Activated T-cell treated with anti-CD3 and anti-CD28 coated beads, Interleukin-2, amount 50 U/mL, for 4 hours (primary cell): ENCODE measurements at regions not wholly inside any gene's neighbourhood (a gene's known extent, or its start where the extent isn't known, plus 50 kb on each side); places are given as distances from the start of the nearest gene placed in this dataset.
"Not testable (repeated sequence)": the region's sequence is repeated elsewhere in the genome, so short reads cannot be mapped to it uniquely, and the experiment has no call there.

Source experiments
- ATAC-seq, 2 donors: fragments of 200-7000 bp; cut with Tn5 transposase; one replicate each; pipeline ENCODE4 v1.10.0; 2021
- DNase-seq: peaks from one replicate; pipeline ENCODE4 v3.0.0-alpha.2; 2020
- H3K27me3 Mint-ChIP-seq: one replicate; pipeline ENCODE4 v1.8.0; 2021; ENCODE audit warnings: low read depth, mixed read lengths
- H3K36me3 Mint-ChIP-seq: one replicate; pipeline ENCODE4 v1.8.0; 2022; ENCODE audit warnings: mixed read lengths; ENCODE audit not compliant: insufficient read depth
- H3K4me1 Mint-ChIP-seq: one replicate; pipeline ENCODE4 v1.8.0; 2021; ENCODE audit warnings: low read depth, mixed read lengths
- H3K4me3 Mint-ChIP-seq: one replicate; pipeline ENCODE4 v1.8.0; 2021; ENCODE audit warnings: mild to moderate bottlenecking, moderate library complexity, mixed read lengths
- H3K9me3 Mint-ChIP-seq: one replicate; pipeline ENCODE4 v1.8.0; 2021; ENCODE audit warnings: mixed read lengths

DNA sequence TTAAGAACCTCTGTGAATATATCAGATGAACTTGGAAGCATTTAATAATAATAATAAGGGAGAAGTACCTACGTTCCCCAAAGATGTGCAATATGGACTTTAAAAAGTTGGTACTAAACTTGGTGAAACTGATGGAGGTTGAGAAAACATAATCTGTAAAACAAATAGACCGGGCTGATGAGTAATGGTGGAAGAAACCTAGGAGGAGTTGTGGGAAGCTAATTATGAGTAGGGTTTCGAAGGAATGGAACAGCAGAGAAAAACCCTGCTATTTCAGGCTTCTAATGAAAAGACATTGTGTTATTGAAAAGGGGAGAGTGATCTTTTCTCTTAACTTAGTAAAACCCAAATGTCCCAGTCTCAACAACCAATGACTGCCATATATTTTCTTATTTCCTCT is 229.3 kb downstream of the PCSK1 start:
- H3K4me1 Mint-ChIP-seq = no peaks in the 10 kb centered on the region
- H3K36me3 Mint-ChIP-seq = no peaks in the 10 kb centered on the region
- no peak for ATAC-seq
- peaks cover 8% of the 10 kb centered on the region for H3K27me3 Mint-ChIP-seq
- DNase-seq = no peak
- peaks cover 22% of the 10 kb centered on the region for H3K9me3 Mint-ChIP-seq
- H3K4me3 Mint-ChIP-seq = no peak overlapping the region

DNA sequence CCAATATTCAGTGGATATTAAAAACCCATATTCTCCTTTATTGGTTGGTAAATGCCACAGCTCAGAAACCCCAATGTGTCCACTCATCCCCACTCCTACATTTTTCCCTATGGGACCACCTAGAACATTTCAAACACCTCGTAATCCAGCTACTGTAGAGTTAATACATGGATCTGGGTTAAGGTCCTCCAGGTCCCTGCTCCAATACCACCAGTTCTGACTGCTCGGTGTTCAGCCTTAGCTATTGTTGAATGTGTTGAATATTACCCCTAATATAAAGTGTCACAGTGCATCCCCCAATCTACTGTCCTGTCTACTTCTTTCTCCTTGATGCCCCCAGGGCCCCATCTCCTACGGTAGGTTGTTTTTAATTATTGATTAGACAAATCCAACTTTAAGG is 231.5 kb downstream of the PCSK1 start:
- ATAC-seq (no peak), DNase-seq (no peak)
- no peaks in the 10 kb centered on the region for H3K4me1 Mint-ChIP-seq
- H3K36me3 Mint-ChIP-seq = no peaks in the 10 kb centered on the region
- H3K27me3 Mint-ChIP-seq = peaks cover 13% of the 10 kb centered on the region
- no peak overlapping the region for H3K4me3 Mint-ChIP-seq
- no peaks in the 10 kb centered on the region for H3K9me3 Mint-ChIP-seq

DNA sequence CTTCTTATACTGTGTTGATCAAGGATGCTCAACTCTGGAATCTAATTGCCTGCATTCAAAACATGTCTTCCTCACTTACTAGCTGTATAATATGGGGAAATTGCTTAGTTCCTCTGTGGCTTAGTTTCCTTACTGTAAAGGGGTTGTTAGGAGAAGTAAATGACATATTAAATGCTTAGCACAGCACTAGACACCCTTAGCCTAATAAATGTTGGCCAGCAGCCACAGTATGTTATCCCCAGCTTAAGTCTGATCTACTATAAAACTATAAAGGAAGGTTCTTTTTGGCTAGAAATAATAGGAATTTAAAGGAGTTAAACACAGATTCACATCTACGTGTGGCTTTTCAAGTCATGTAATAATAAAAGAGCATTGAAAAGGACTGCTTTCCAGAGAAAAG is 232.4 kb downstream of the PCSK1 start:
- no peak for DNase-seq

DNA sequence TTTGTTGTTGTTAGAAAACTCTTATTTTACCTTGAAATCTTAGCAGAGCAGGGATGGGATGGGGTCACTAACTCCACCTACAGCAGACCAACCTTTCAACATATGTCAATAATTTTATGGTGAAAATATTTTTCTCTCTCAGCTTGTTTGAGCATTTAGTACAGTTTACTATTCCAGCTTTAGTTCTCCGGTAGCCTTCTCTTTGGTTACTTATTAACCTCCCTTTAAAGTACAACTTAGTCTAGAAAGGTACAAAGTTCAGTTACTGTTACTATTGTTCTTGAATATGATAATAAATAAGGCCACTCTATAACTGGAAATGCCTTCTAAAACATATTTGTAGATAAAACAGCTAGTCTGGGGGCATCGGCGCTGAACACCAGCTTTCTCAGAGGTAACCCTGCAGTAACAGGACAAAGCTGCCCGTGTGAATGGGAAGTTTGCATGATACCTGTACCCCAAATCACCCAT is 233.3 kb downstream of the PCSK1 start:
- no peak overlapping the region for H3K4me3 Mint-ChIP-seq
- H3K27me3 Mint-ChIP-seq = peaks cover 8% of the 10 kb centered on the region
- no peaks in the 10 kb centered on the region for H3K4me1 Mint-ChIP-seq
- H3K36me3 Mint-ChIP-seq = no peaks in the 10 kb centered on the region
- H3K9me3 Mint-ChIP-seq = no peaks in the 10 kb centered on the region
- ATAC-seq = no peak
- no peak for DNase-seq

More for the DNA sequence above, 232.4 kb downstream of the PCSK1 start:
- Mint-ChIP-seq H3K36me3 (no peaks in the 10 kb centered on the region), H3K4me1 (no peaks in the 10 kb centered on the region), H3K4me3 (no peak overlapping the region), H3K27me3 (peaks cover 9% of the 10 kb centered on the region), H3K9me3 (no peaks in the 10 kb centered on the region)
- no peak for ATAC-seq

DNA sequence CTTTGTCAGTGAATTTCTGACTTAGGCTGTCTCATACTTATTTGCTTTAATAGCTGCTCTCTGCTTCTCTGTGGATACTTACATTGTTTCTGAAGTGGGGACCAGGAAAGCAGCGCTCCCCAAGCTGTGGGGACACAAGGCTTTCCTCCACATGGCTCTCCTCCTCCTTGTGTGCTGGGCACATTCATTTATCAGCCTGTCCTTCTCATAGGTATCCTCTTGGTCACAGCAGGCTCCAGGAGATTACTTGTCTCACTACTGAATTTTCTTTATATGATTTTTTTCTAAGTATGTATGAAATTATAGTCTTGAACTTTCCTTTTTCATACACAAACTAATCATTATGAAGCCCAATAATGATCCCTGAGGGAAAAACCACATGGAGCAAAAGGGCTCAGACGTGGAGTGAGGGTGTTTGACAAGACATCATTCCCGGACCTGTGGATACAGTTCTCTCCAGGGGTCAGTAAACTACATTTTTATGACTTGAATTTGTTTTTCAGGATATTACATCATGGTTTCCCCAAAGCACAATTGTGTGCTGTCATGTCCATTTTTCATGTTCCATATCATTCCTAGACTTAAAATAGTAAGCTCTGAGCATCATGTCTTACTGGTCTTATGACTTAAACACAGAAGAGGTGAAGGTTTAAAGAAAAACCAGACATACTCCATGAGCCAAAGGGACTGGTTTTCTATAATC is 234.5 kb downstream of the PCSK1 start:
- no peak for ATAC-seq
- DNase-seq = no peak
- H3K9me3 Mint-ChIP-seq = no peaks in the 10 kb centered on the region
- no peaks in the 10 kb centered on the region for H3K4me1 Mint-ChIP-seq
- no peaks in the 10 kb centered on the region for H3K36me3 Mint-ChIP-seq
- H3K4me3 Mint-ChIP-seq = no peak overlapping the region
- peaks cover 11% of the 10 kb centered on the region for H3K27me3 Mint-ChIP-seq

DNA sequence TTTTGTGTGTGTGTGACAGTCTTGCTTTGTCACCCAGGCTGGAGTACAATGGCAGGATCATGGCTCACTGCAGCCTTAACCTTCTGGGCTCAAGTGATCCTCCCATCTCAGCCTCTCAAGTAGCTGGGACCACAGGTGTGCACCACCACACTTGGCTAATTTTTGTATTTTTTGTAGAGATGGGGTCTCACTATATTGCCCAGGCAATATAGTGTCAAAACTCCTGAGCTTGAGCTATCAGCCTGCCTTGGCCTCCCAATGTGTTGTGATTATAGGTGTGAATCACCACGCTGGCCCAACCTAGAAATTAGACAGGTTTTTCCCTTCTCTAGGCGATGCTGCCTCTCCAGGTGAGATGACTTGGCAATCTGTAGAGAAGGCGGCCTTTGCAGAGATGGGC is 235.3 kb downstream of the PCSK1 start:
- not testable (repeated sequence) for H3K36me3 Mint-ChIP-seq, H3K4me3 Mint-ChIP-seq, H3K9me3 Mint-ChIP-seq, DNase-seq, H3K4me1 Mint-ChIP-seq, ATAC-seq
- peaks cover 13% of the 10 kb centered on the region for H3K27me3 Mint-ChIP-seq

DNA sequence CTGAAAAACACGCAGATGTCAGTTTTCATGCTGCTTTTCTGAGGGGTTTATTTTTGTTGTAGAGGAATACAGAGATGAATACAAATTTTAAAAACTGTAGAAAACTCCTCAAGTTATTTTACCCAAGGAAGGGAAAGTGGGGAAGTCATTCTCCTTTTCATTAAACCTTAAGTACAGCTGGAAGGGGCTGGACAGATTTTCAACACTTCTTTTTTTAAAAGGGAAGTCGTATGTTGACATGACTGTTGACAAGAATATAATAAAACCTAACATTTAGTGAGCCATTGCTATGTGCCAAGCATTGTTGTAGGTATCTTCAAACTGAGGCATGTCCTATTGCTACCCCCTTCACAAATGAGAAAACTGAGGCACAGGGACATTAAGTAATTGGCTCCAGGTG is 235.7 kb upstream of the ELL2 start:
- no peaks in the 10 kb centered on the region for H3K9me3 Mint-ChIP-seq
- ATAC-seq (no peak), DNase-seq (no peak)
- no peaks in the 10 kb centered on the region for H3K4me1 Mint-ChIP-seq
- no peak overlapping the region for H3K4me3 Mint-ChIP-seq
- peaks cover 11% of the 10 kb centered on the region for H3K27me3 Mint-ChIP-seq
- no peaks in the 10 kb centered on the region for H3K36me3 Mint-ChIP-seq

DNA sequence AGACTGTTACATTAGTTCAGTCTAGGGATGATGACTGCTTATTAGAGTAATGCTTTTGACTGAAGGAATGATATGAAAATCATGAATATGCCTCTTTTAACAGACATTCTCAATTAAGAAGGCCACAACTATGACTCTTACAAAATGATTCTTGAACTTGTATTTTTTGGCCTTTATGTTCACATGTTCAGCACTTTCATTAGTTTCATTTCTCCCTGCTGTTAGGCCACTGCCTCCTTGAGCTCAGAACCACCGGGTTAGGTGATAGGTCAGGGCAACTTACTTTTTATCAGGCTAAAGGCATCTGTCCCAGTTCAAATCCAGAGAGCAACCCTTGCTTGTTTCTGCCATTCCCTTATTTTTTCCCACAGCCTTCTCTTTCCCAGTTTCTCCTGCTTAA is 235.2 kb upstream of the ELL2 start:
- Mint-ChIP-seq H3K9me3 (no peaks in the 10 kb centered on the region), H3K4me3 (no peak overlapping the region), H3K27me3 (peaks cover 10% of the 10 kb centered on the region), H3K36me3 (no peaks in the 10 kb centered on the region), H3K4me1 (no peaks in the 10 kb centered on the region)
- ATAC-seq (no peak), DNase-seq (no peak)

DNA sequence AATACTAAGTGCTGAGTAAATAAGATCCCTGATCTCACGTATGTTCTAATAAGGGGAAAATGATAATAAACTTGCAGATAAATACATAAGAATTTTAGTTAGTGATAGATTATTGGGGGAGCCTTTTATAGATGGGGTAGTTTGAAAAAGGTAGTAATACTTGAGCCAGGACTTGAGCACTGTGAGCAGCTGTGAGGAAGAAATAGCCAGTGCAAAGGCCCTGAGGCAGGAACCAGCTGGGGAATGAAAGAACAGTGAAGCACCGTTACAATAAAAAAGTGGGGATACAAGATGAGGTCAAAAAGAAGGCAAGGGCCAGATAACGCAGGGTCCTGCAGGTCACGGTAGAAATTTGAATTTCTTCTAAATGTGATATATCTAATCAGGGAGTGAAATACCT is 234.8 kb upstream of the ELL2 start:
- no peaks in the 10 kb centered on the region for H3K9me3 Mint-ChIP-seq
- H3K4me1 Mint-ChIP-seq = no peaks in the 10 kb centered on the region
- H3K36me3 Mint-ChIP-seq = no peaks in the 10 kb centered on the region
- H3K27me3 Mint-ChIP-seq = peaks cover 10% of the 10 kb centered on the region
- DNase-seq (no peak), ATAC-seq (no peak)
- H3K4me3 Mint-ChIP-seq = no peak overlapping the region

DNA sequence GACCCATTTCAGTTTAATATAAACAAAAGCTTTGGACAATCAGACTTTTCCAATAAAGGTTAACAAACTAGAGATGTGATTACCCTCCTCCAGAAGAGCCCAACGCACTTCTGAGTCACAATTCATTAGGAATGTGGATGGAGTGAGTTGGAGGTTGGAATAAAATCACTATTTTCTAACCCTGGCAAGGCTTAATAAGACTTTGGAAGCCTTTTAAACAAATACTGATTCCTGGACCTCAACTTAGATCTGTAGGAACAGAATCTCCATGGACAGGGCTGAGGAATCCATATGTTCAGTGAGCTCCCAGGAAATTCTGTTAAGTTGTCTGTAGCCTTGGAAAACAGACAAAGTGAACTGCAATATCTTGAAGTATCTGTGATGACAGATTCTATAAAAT is 233.5 kb upstream of the ELL2 start:
- Mint-ChIP-seq H3K27me3 (peaks cover 15% of the 10 kb centered on the region), H3K4me3 (no peak overlapping the region), H3K36me3 (no peaks in the 10 kb centered on the region), H3K9me3 (no peaks in the 10 kb centered on the region), H3K4me1 (no peaks in the 10 kb centered on the region)
- DNase-seq (no peak), ATAC-seq (no peak)

DNA sequence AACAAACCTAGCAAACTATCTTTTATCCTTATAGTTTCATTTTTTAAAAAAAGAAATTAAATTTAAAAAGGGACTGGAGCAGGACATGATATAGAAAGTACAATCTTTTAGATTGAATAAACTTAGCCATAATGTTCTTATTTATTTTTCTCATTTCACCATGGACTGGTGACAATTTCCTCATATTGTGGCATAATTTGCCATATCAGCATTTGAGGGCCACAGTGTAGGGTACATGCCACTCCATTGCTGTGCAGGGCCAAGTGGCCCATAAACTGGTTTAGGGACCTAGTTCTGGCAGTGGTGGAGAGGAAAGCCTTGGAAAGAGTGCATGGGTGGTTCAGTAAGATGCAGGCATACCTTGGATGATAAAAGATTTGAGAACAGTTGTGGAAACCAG is 232.9 kb upstream of the ELL2 start:
- no peak overlapping the region for H3K4me3 Mint-ChIP-seq
- peaks cover 15% of the 10 kb centered on the region for H3K27me3 Mint-ChIP-seq
- H3K36me3 Mint-ChIP-seq = no peaks in the 10 kb centered on the region
- no peak for DNase-seq
- no peak for ATAC-seq
- H3K9me3 Mint-ChIP-seq = no peaks in the 10 kb centered on the region
- no peaks in the 10 kb centered on the region for H3K4me1 Mint-ChIP-seq

DNA sequence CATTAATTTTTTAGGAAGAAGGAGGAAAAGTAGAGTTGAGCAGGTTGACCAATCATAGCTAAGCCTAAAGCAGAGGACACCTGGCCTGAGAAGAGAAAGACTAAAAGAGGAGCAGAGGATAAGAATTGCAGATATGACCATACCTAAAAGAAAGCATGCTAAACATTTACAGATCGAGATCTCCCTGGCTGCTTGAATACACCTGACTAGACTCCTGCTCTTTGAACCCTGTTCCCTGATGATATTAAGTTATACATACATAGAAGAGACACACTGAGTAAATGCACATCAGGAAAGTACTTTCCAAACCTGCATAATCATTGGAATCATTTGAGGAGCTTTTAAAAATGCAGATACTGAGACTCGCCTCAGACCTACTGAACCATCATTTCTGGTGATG is 232.3 kb upstream of the ELL2 start:
- no peaks in the 10 kb centered on the region for H3K36me3 Mint-ChIP-seq
- DNase-seq (no peak), ATAC-seq (no peak)
- H3K4me1 Mint-ChIP-seq = no peaks in the 10 kb centered on the region
- H3K4me3 Mint-ChIP-seq = no peak overlapping the region
- no peaks in the 10 kb centered on the region for H3K9me3 Mint-ChIP-seq
- peaks cover 18% of the 10 kb centered on the region for H3K27me3 Mint-ChIP-seq

DNA sequence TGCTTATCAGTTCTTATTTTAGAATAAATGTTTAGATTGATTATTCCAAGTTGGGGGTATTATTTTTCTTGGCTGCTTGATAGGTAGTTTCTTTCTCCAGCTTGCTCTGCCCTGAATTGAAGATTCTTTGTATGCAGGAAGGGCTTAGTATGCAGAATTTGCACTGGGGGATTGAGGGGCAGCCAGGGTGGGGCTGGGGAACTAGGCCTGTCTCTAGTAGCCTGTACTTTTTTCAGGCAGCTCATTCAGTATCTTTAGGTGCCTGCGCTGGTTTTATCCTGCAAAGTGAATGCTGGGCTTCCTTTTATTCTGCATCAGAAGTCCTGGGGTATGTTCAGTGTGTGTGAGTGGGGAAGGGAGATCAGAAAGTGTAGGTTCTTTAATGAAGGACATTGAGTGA is 228.3 kb upstream of the ELL2 start:
- peaks cover 18% of the 10 kb centered on the region for H3K27me3 Mint-ChIP-seq
- H3K36me3 Mint-ChIP-seq = no peaks in the 10 kb centered on the region
- no peak overlapping the region for H3K4me3 Mint-ChIP-seq
- peaks cover 3% of the 10 kb centered on the region for H3K9me3 Mint-ChIP-seq
- no peak for DNase-seq
- no peak for ATAC-seq
- H3K4me1 Mint-ChIP-seq = no peaks in the 10 kb centered on the region

DNA sequence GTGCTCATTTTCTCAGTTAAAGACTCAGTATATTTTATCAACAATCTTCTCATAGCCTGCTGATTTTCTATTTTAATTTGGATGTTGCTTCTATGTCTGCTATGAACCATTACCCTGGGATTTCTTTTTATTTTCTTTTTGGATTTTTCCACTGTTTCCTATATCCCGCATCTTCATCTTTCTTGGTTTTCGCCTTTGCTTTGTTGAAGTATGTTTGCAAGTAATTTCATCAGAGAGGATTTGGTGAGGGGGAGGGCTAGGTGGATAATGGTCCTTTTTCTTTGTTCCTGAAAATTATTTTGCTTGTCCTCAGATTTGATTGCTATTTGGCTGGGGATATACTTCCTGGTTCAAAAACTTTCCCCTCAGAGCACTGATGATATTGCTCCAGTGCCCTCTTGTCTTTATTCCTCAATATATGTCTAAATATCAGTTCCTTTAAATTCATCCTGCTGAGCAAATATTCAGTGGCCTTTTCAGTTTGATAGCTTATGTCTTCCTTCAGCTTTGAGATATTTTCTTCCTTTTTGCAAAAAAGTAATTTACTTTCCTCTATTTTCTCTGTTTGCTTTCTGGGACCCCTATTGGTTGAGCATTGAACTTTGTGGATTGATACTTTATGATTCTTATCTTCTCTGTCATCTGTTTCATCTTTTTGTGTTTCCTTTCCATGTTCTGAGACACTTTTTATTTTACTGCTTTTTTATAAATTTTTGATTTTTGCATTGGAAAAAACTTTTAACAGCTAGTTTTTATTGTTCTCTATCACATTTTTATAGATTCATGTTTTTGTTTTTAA is 227.6 kb upstream of the ELL2 start:
- peaks cover 3% of the 10 kb centered on the region for H3K9me3 Mint-ChIP-seq
- no peak overlapping the region for H3K4me3 Mint-ChIP-seq
- DNase-seq (no peak), ATAC-seq (no peak)
- H3K36me3 Mint-ChIP-seq = no peaks in the 10 kb centered on the region
- no peaks in the 10 kb centered on the region for H3K4me1 Mint-ChIP-seq
- H3K27me3 Mint-ChIP-seq = peaks cover 18% of the 10 kb centered on the region
